Neural progenitor cell (in vitro differentiated cells): ENCODE measurements at regions not wholly inside any gene's neighbourhood (a gene's known extent, or its start where the extent isn't known, plus 50 kb on each side); places are given as distances from the start of the nearest gene placed in this dataset.

Source experiments
- DNase-seq: peaks from one replicate; pipeline ENCODE4 v3.0.0-alpha.2; 2016; ENCODE audit warnings: low spot score
- H2AFZ ChIP-seq: fragments of 200-600 bp; sonication (generic); replicated peaks from 2 replicates; pipeline ENCODE4 v1.6.1; 2016; ENCODE audit warnings: antibody characterized with exemption
- H3F3A ChIP-seq: fragments of 200-600 bp; sonication (generic); 2 replicates; pipeline ENCODE4 v1.6.1; 2016; ENCODE audit warnings: antibody characterized with exemption, low read depth
- H3K27ac ChIP-seq: fragments of 200-600 bp; sonication (generic); 2 replicates; pipeline ENCODE4 v1.5.1; 2016; ENCODE audit warnings: mild to moderate bottlenecking
- H3K27me3 ChIP-seq: fragments of 200-600 bp; sonication (generic); 2 replicates; pipeline ENCODE4 v1.6.1; 2016; ENCODE audit warnings: mild to moderate bottlenecking, moderate library complexity
- H3K36me3 ChIP-seq: fragments of 200-600 bp; sonication (generic); 2 replicates; pipeline ENCODE4 v1.5.1; 2016
- H3K4me1 ChIP-seq: fragments of 200-600 bp; sonication (generic); 2 replicates; pipeline ENCODE4 v1.6.1; 2016; ENCODE audit warnings: mixed run types
- H3K4me2 ChIP-seq: fragments of 200-600 bp; sonication (generic); 2 replicates; pipeline ENCODE4 v1.6.1; 2016
- H3K4me3 ChIP-seq: fragments of 200-600 bp; sonication (generic); 2 replicates; pipeline ENCODE4 v1.5.1; 2016
- H3K79me2 ChIP-seq: fragments of 200-600 bp; sonication (generic); 2 replicates; pipeline ENCODE4 v1.6.1; 2016; ENCODE audit warnings: low read depth
- H3K9ac ChIP-seq: fragments of 200-600 bp; sonication (generic); 2 replicates; pipeline ENCODE4 v1.6.1; 2016
- H3K9me3 ChIP-seq: fragments of 200-600 bp; sonication (generic); 2 replicates; pipeline ENCODE4 v1.5.1; 2016; ENCODE audit warnings: low read depth
- H4K20me1 ChIP-seq: fragments of 200-600 bp; sonication (generic); 2 replicates; pipeline ENCODE4 v1.6.1; 2016; ENCODE audit warnings: low read depth
- H3K27ac Mint-ChIP-seq: 3 replicates; pipeline ENCODE4 v1.8.0; 2021; ENCODE audit warnings: mixed read lengths
- H3K27me3 Mint-ChIP-seq: 2 replicates; pipeline ENCODE4 v1.8.0; 2022; ENCODE audit warnings: low read depth, mild to moderate bottlenecking, inconsistent platforms, moderate library complexity, mixed read lengths; ENCODE audit not compliant: insufficient read depth
- H3K36me3 Mint-ChIP-seq: 3 replicates; pipeline ENCODE4 v1.8.0; 2021; ENCODE audit warnings: mixed read lengths
- H3K4me1 Mint-ChIP-seq: 3 replicates; pipeline ENCODE4 v1.8.0; 2021; ENCODE audit warnings: mixed read lengths
- H3K4me3 Mint-ChIP-seq: 3 replicates; pipeline ENCODE4 v1.8.0; 2021; ENCODE audit warnings: mild to moderate bottlenecking, moderate library complexity, mixed read lengths
- H3K9me3 Mint-ChIP-seq: 3 replicates; pipeline ENCODE4 v1.8.0; 2020; ENCODE audit warnings: mixed read lengths
- CTCF ChIP-seq: fragments of 200-600 bp; sonication (generic); IDR thresholded peaks from 2 replicates; pipeline ENCODE4 v1.5.1; 2017; ENCODE audit warnings: antibody characterized with exemption, mild to moderate bottlenecking
- EZH2 ChIP-seq: fragments of 200-600 bp; sonication (generic); IDR thresholded peaks from 2 replicates; pipeline ENCODE4 v1.6.1; 2017; ENCODE audit warnings: antibody characterized with exemption, mild to moderate bottlenecking, moderate library complexity
- EZH2phosphoT487 ChIP-seq: fragments of 200-600 bp; sonication (generic); IDR thresholded peaks from 2 replicates; pipeline ENCODE4 v1.6.1; 2017; ENCODE audit warnings: antibody characterized with exemption

- H3K4me2 ChIP-seq: no peak overlapping the region
- Mint-ChIP-seq H3K27ac (no peak overlapping the region), H3K4me3 (no peak overlapping the region), H3K4me1 (no peaks in the 10 kb centered on the region), H3K27me3 (no peaks in the 10 kb centered on the region), H3K9me3 (no peaks in the 10 kb centered on the region), H3K36me3 (no peaks in the 10 kb centered on the region)
- no peak overlapping the region for H3K4me3 ChIP-seq
- no peaks in the 10 kb centered on the region for H3K79me2 ChIP-seq
- no peak overlapping the region for H3K27ac ChIP-seq
- H3K9ac ChIP-seq: no peak overlapping the region
- H4K20me1 ChIP-seq: no peaks in the 10 kb centered on the region
- no peak overlapping the region for H2AFZ ChIP-seq
- DNase-seq: no peak
- H3F3A ChIP-seq: no peaks in the 10 kb centered on the region
- H3K36me3 ChIP-seq: no peaks in the 10 kb centered on the region
- TF ChIP-seq CTCF: no peak
- no peak for TF ChIP-seq EZH2
- no peak for TF ChIP-seq EZH2phosphoT487
- H3K27me3 ChIP-seq: no peaks in the 10 kb centered on the region
- no peaks in the 10 kb centered on the region for H3K4me1 ChIP-seq
- H3K9me3 ChIP-seq: no peaks in the 10 kb centered on the region
Measured at GRCh38 chr2:52238782-52239181, 1206.8 kb upstream of the NRXN1 start.

- no peak for TF ChIP-seq EZH2
- no peak for TF ChIP-seq EZH2phosphoT487
- no peak for TF ChIP-seq CTCF
- Histone ChIP-seq H3K9me3 (no peaks in the 10 kb centered on the region), H3K4me2 (no peak overlapping the region), H2AFZ (no peak overlapping the region), H3K79me2 (no peaks in the 10 kb centered on the region), H3F3A (no peaks in the 10 kb centered on the region), H3K27ac (no peak overlapping the region), H3K27me3 (no peaks in the 10 kb centered on the region), H3K4me3 (no peak overlapping the region), H3K4me1 (no peaks in the 10 kb centered on the region), H3K9ac (no peak overlapping the region), H3K36me3 (no peaks in the 10 kb centered on the region), H4K20me1 (no peaks in the 10 kb centered on the region)
- H3K9me3 Mint-ChIP-seq: no peaks in the 10 kb centered on the region
- H3K27ac Mint-ChIP-seq: no peak overlapping the region
- H3K27me3 Mint-ChIP-seq: no peaks in the 10 kb centered on the region
- H3K4me3 Mint-ChIP-seq: no peak overlapping the region
- H3K36me3 Mint-ChIP-seq: no peaks in the 10 kb centered on the region
- no peaks in the 10 kb centered on the region for H3K4me1 Mint-ChIP-seq
- DNase-seq: no peak
Measured at GRCh38 chr2:52222128-52222527, 1190.2 kb upstream of the NRXN1 start.

GRCh38 chr2:52220393-52220792, 1188.5 kb upstream of the NRXN1 start:
- H2AFZ ChIP-seq: peak overlapping the region; percentile 79
- H3K36me3 ChIP-seq: no peaks in the 10 kb centered on the region
- H3F3A ChIP-seq: no peaks in the 10 kb centered on the region
- no peaks in the 10 kb centered on the region for H3K4me1 ChIP-seq
- Mint-ChIP-seq H3K27me3 (no peaks in the 10 kb centered on the region), H3K4me1 (no peaks in the 10 kb centered on the region), H3K27ac (no peak overlapping the region), H3K36me3 (no peaks in the 10 kb centered on the region), H3K9me3 (no peaks in the 10 kb centered on the region), H3K4me3 (no peak overlapping the region)
- no peak overlapping the region for H3K9ac ChIP-seq
- no peak overlapping the region for H3K4me2 ChIP-seq
- no peaks in the 10 kb centered on the region for H3K79me2 ChIP-seq
- no peak overlapping the region for H3K27ac ChIP-seq
- H4K20me1 ChIP-seq: no peaks in the 10 kb centered on the region
- no peak for DNase-seq
- H3K4me3 ChIP-seq: no peak overlapping the region
- H3K27me3 ChIP-seq: no peaks in the 10 kb centered on the region
- H3K9me3 ChIP-seq: no peaks in the 10 kb centered on the region
- TF ChIP-seq CTCF (no peak), EZH2phosphoT487 (no peak), EZH2 (no peak)

GRCh38 chr2:52210611-52211010, 1178.7 kb upstream of the NRXN1 start:
- H3K4me3 Mint-ChIP-seq: no peak overlapping the region

More at GRCh38 chr2:52210611-52211010, 1178.7 kb upstream of the NRXN1 start:
- Mint-ChIP-seq H3K36me3 (no peaks in the 10 kb centered on the region), H3K4me1 (no peaks in the 10 kb centered on the region), H3K9me3 (no peaks in the 10 kb centered on the region), H3K27ac (no peak overlapping the region), H3K27me3 (no peaks in the 10 kb centered on the region)
- Histone ChIP-seq H3K27ac (no peak overlapping the region), H3K4me1 (no peaks in the 10 kb centered on the region), H3K36me3 (no peaks in the 10 kb centered on the region), H3K27me3 (no peaks in the 10 kb centered on the region), H3K9me3 (no peaks in the 10 kb centered on the region), H3F3A (no peaks in the 10 kb centered on the region), H3K9ac (no peak overlapping the region), H3K79me2 (no peaks in the 10 kb centered on the region), H3K4me2 (no peak overlapping the region), H2AFZ (no peak overlapping the region), H3K4me3 (no peak overlapping the region), H4K20me1 (no peaks in the 10 kb centered on the region)
- TF ChIP-seq CTCF (no peak), EZH2phosphoT487 (no peak), EZH2 (no peak)
- DNase-seq: no peak
